Mesendoderm (in vitro differentiated cells): ENCODE measurements at regions not wholly inside any gene's neighbourhood (a gene's known extent, or its start where the extent isn't known, plus 50 kb on each side); places are given as distances from the start of the nearest gene placed in this dataset.

Source experiments
- DNase-seq: peaks from one replicate; pipeline ENCODE4 v3.0.0; 2013
- H2AK5ac ChIP-seq: 2 replicates; pipeline ENCODE4 v1.6.1; 2013; ENCODE audit warnings: low read length, inconsistent platforms
- H2BK120ac ChIP-seq: 2 replicates; pipeline ENCODE4 v1.6.1; 2013; ENCODE audit warnings: low read depth, mild to moderate bottlenecking, low read length, moderate library complexity, mixed read lengths
- H2BK15ac ChIP-seq: replicated peaks from 2 replicates; pipeline ENCODE4 v1.6.1; 2013; ENCODE audit warnings: low read depth, mild to moderate bottlenecking, moderate library complexity
- H2BK5ac ChIP-seq: 2 replicates; pipeline ENCODE4 v1.6.1; 2013; ENCODE audit warnings: low read length, inconsistent platforms
- H3K18ac ChIP-seq: 2 replicates; pipeline ENCODE4 v1.6.1; 2013; ENCODE audit warnings: mild to moderate bottlenecking, low read length, mixed read lengths
- H3K23ac ChIP-seq: one replicate; pipeline ENCODE4 v1.6.1; 2013; ENCODE audit warnings: low read length
- H3K27ac ChIP-seq: 2 replicates; pipeline ENCODE4 v1.5.1; 2013; ENCODE audit warnings: low read depth, mild to moderate bottlenecking, inconsistent platforms, low read length, moderate library complexity
- H3K27me3 ChIP-seq: 2 replicates; pipeline ENCODE4 v1.6.1; 2013; ENCODE audit warnings: low read length, control low read depth, mild to moderate bottlenecking, inconsistent platforms; ENCODE audit not compliant: insufficient read depth, poor library complexity
- H3K36me3 ChIP-seq: 2 replicates; pipeline ENCODE4 v1.6.1; 2013; ENCODE audit warnings: low read length, inconsistent platforms; ENCODE audit not compliant: control insufficient read depth, insufficient read depth
- H3K4ac ChIP-seq: one replicate; pipeline ENCODE4 v1.6.1; 2013; ENCODE audit warnings: low read depth, mild to moderate bottlenecking, low read length, moderate library complexity
- H3K4me1 ChIP-seq: 2 replicates; pipeline ENCODE4 v1.6.1; 2013; ENCODE audit warnings: low read depth, low read length, inconsistent platforms; ENCODE audit not compliant: control insufficient read depth
- H3K4me2 ChIP-seq: 2 replicates; pipeline ENCODE4 v1.6.1; 2013; ENCODE audit warnings: low read length
- H3K4me3 ChIP-seq: 2 replicates; pipeline ENCODE4 v1.5.1; 2013; ENCODE audit warnings: mild to moderate bottlenecking, low read length
- H3K56ac ChIP-seq: one replicate; pipeline ENCODE4 v1.6.1; 2013; ENCODE audit warnings: low read length
- H3K79me1 ChIP-seq: 2 replicates; pipeline ENCODE4 v1.6.1; 2013; ENCODE audit warnings: low read length, inconsistent platforms
- H3K79me2 ChIP-seq: 2 replicates; pipeline ENCODE4 v1.6.1; 2013; ENCODE audit warnings: mild to moderate bottlenecking, low read length; ENCODE audit not compliant: control insufficient read depth, insufficient read depth
- H3K9ac ChIP-seq: 2 replicates; pipeline ENCODE4 v1.6.1; 2013; ENCODE audit warnings: low read length, inconsistent platforms
- H4K5ac ChIP-seq: one replicate; pipeline ENCODE4 v1.6.1; 2013; ENCODE audit warnings: low read length
- H4K8ac ChIP-seq: one replicate; pipeline ENCODE4 v1.6.1; 2013; ENCODE audit warnings: low read depth, mild to moderate bottlenecking, control low read depth, low read length, moderate library complexity
- WGBS: extraction: QIAGEN DNeasy Blood & Tissue Kit; methylation state at CpG from one replicate; pipeline ENCODE4 v1.1.7; 2013; ENCODE audit warnings: low lambda C conversion rate, missing lambda C conversion rate; ENCODE audit not compliant: insufficient coverage; ENCODE audit errors: extremely low coverage; 5-methylcytosine and 5-hydroxymethylcytosine counted together

GRCh38 chr2:186042207-186043028, 303.8 kb downstream of the FSIP2 start:
- no peak overlapping the region for H2BK5ac ChIP-seq
- H3K79me2 ChIP-seq, result no peaks in the 10 kb centered on the region
- H2BK15ac ChIP-seq, result no peak overlapping the region
- no peak overlapping the region for H2BK120ac ChIP-seq
- no peak overlapping the region for H3K4me2 ChIP-seq
- H3K36me3 ChIP-seq, result no peaks in the 10 kb centered on the region
- H3K4me3 ChIP-seq, result no peak overlapping the region
- no peaks in the 10 kb centered on the region for H3K79me1 ChIP-seq
- no peak for DNase-seq
- no peak overlapping the region for H3K18ac ChIP-seq
- H3K4me1 ChIP-seq, result no peaks in the 10 kb centered on the region
- H3K23ac ChIP-seq, result no peak overlapping the region
- WGBS, result no CpG with 5 or more reads among the region's 5 CpGs
- no peaks in the 10 kb centered on the region for H3K27me3 ChIP-seq
- no peak overlapping the region for H3K9ac ChIP-seq
- no peak overlapping the region for H3K27ac ChIP-seq
- no peak overlapping the region for H3K56ac ChIP-seq
- H2AK5ac ChIP-seq, result no peak overlapping the region
- H4K5ac ChIP-seq, result no peak overlapping the region
- H4K8ac ChIP-seq, result no peak overlapping the region
- no peak overlapping the region for H3K4ac ChIP-seq

DNA sequence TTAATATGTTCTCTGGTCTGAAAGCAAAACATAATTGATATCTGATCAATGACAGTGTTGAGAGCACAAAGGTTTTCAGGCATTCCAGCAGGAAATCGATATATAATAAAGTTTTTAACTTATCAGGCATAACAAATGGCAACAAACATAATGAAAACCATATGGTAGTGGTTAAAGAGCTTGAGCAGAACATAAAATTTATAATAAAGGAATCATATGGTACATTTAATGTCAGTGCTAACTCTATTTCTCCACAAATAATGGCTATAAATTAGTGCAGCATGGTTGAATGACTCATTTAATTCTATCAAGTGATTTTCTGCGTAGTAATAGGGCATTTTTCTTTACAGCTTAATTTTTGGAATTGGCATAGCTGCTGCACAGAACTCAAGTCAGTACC, 306.2 kb downstream of the FSIP2 start:
- Histone ChIP-seq H2AK5ac (no peak overlapping the region), H3K79me2 (no peaks in the 10 kb centered on the region), H3K27ac (no peak overlapping the region), H3K4ac (no peak overlapping the region), H2BK120ac (no peak overlapping the region), H3K4me1 (no peaks in the 10 kb centered on the region), H4K5ac (no peak overlapping the region), H2BK15ac (no peak overlapping the region), H3K18ac (no peak overlapping the region), H2BK5ac (no peak overlapping the region), H3K79me1 (no peaks in the 10 kb centered on the region), H3K36me3 (no peaks in the 10 kb centered on the region), H3K23ac (no peak overlapping the region), H3K9ac (no peak overlapping the region), H3K56ac (no peak overlapping the region), H3K4me2 (no peak overlapping the region), H4K8ac (no peak overlapping the region), H3K27me3 (no peaks in the 10 kb centered on the region), H3K4me3 (no peak overlapping the region)
- WGBS, result no CpG with 5 or more reads among the region's 2 CpGs
- no peak for DNase-seq

- no CpG with 5 or more reads among the region's 1 CpG for WGBS
- Histone ChIP-seq H4K8ac (no peak overlapping the region), H3K79me2 (no peaks in the 10 kb centered on the region), H3K27me3 (no peaks in the 10 kb centered on the region), H2BK120ac (no peak overlapping the region), H3K79me1 (no peaks in the 10 kb centered on the region), H3K23ac (no peak overlapping the region), H2BK15ac (no peak overlapping the region), H3K36me3 (no peaks in the 10 kb centered on the region), H3K4me1 (no peaks in the 10 kb centered on the region), H3K18ac (no peak overlapping the region), H2AK5ac (no peak overlapping the region), H3K4ac (no peak overlapping the region), H3K56ac (no peak overlapping the region), H3K4me2 (no peak overlapping the region), H3K9ac (no peak overlapping the region), H4K5ac (no peak overlapping the region), H2BK5ac (no peak overlapping the region), H3K27ac (no peak overlapping the region), H3K4me3 (no peak overlapping the region)
- DNase-seq, result no peak
Observed at GRCh38 chr2:186052930-186053329, 314.3 kb downstream of the FSIP2 start.

DNA sequence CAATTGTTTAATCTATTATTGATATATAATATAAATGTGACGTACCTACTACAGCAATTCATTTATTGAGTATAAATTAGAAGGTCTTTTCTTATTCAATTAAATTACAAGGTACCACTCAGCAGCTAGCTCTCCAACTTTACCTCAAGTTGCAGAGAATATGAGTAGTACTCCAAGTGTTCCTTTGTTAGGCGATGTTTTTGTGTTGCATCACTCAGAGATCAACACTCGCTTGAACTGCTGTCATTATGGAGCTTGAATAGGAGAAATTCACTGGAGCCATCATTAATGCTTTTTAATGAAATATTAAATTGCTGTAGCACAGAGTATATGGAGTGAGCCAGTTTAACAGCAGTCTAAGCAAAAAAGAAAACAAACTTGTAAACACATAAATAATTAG, 320.0 kb downstream of the FSIP2 start:
- no peak overlapping the region for H4K8ac ChIP-seq
- no peak overlapping the region for H3K56ac ChIP-seq
- no peak overlapping the region for H2BK120ac ChIP-seq
- no peak overlapping the region for H3K23ac ChIP-seq
- no peak overlapping the region for H2BK5ac ChIP-seq
- peak; percentile 50 for DNase-seq
- no peak overlapping the region for H3K4ac ChIP-seq
- H3K4me3 ChIP-seq, result no peak overlapping the region
- no peak overlapping the region for H2BK15ac ChIP-seq
- H3K36me3 ChIP-seq, result no peaks in the 10 kb centered on the region
- no CpG with 5 or more reads among the region's 3 CpGs for WGBS
- no peak overlapping the region for H3K9ac ChIP-seq
- no peak overlapping the region for H3K4me2 ChIP-seq
- no peak overlapping the region for H2AK5ac ChIP-seq
- H3K79me2 ChIP-seq, result no peaks in the 10 kb centered on the region
- H4K5ac ChIP-seq, result no peak overlapping the region
- H3K4me1 ChIP-seq, result no peaks in the 10 kb centered on the region
- no peak overlapping the region for H3K27ac ChIP-seq
- no peaks in the 10 kb centered on the region for H3K79me1 ChIP-seq
- H3K18ac ChIP-seq, result no peak overlapping the region
- H3K27me3 ChIP-seq, result no peaks in the 10 kb centered on the region

DNA sequence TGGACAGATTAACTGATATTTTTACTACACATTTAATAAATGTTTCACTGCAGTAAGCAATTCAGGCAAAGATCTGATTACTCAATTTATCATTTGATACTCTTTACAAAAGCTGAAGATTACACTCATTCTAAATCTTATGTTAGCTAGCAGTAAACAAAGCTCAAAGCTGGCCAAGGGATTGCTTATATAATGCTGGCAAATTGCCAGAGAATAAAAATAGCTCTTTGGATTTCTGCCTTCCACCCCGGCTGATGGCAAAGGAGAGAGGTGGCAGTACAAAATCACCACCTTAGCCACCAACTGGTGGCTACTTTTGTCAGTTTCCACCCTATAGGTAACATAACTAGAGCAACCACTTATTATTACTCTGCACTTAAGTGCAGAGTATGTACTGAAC, 320.5 kb downstream of the FSIP2 start:
- Histone ChIP-seq H3K4me2 (no peak overlapping the region), H3K18ac (no peak overlapping the region), H3K79me1 (no peaks in the 10 kb centered on the region), H3K4me1 (no peaks in the 10 kb centered on the region), H2BK120ac (no peak overlapping the region), H3K56ac (no peak overlapping the region), H3K36me3 (no peaks in the 10 kb centered on the region), H4K5ac (no peak overlapping the region), H3K9ac (no peak overlapping the region), H4K8ac (no peak overlapping the region), H3K4me3 (no peak overlapping the region), H3K23ac (no peak overlapping the region), H2BK15ac (no peak overlapping the region), H2AK5ac (no peak overlapping the region), H3K27me3 (no peaks in the 10 kb centered on the region), H2BK5ac (no peak overlapping the region), H3K4ac (no peak overlapping the region), H3K27ac (no peak overlapping the region), H3K79me2 (no peaks in the 10 kb centered on the region)
- DNase-seq, result no peak
- no CpG with 5 or more reads among the region's 1 CpG for WGBS
